Astrocyte (in vitro differentiated cells and primary cell): ENCODE measurements at regions not wholly inside any gene's neighbourhood (a gene's known extent, or its start where the extent isn't known, plus 50 kb on each side); places are given as distances from the start of the nearest gene placed in this dataset.

Experiments
- EZH2 ChIP-seq: IDR thresholded peaks from 2 replicates; pipeline ENCODE4 v1.6.1; 2012; ENCODE audit warnings: mild to moderate bottlenecking, low read length, inconsistent platforms; ENCODE audit not compliant: insufficient read depth
- TF ChIP-seq, protein P1 (sequence below): IDR thresholded peaks from 2 replicates; pipeline ENCODE4 v1.5.1; 2011; ENCODE audit warnings: low read depth, mild to moderate bottlenecking, inconsistent platforms, low read length, moderate library complexity; ENCODE audit not compliant: insufficient read depth

DNA sequence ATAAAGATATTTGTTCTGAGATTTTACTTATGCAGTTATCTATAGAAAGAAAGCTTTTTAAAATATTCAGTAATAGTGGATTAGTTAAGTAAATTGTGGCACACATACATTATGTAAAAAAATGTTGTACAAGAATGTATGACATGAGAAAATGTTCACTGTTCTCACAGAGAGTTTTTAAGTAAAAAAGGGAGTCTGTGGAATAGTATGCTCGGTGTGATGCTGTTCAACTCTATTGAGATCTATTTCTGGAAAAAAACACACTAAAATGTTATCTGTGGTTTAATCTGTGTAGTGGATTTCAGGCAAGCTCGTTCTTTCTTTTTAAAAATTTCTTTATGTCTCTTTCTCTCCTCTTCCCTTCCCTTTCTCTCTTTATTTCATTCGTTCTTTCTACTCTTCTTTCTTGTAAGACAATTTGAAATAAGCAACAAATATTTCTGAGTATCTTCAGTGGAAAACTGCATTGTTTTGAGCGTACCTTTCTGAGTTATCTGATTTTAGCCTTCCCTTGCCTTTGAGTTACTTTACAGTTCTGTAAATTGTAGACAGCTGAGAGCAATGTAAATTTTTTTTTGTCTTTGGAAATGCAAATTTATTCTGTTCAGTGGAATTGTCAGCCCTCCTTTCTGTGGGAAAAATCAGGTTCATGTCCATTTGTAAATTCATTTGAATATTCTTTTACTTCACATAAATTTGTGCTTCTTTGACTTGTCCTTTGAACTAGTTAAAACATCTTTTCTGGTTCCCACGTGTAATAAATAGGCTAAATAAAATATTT, 229.0 kb upstream of the NOX3 start:
- TF ChIP-seq, protein P1, sequence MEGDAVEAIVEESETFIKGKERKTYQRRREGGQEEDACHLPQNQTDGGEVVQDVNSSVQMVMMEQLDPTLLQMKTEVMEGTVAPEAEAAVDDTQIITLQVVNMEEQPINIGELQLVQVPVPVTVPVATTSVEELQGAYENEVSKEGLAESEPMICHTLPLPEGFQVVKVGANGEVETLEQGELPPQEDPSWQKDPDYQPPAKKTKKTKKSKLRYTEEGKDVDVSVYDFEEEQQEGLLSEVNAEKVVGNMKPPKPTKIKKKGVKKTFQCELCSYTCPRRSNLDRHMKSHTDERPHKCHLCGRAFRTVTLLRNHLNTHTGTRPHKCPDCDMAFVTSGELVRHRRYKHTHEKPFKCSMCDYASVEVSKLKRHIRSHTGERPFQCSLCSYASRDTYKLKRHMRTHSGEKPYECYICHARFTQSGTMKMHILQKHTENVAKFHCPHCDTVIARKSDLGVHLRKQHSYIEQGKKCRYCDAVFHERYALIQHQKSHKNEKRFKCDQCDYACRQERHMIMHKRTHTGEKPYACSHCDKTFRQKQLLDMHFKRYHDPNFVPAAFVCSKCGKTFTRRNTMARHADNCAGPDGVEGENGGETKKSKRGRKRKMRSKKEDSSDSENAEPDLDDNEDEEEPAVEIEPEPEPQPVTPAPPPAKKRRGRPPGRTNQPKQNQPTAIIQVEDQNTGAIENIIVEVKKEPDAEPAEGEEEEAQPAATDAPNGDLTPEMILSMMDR = no peak
- no peak for TF ChIP-seq EZH2
